GM18507 (cell line): ENCODE measurements at regions not wholly inside any gene's neighbourhood (a gene's known extent, or its start where the extent isn't known, plus 50 kb on each side); places are given as distances from the start of the nearest gene placed in this dataset.

Source experiments
- DNase-seq: peaks from one replicate; pipeline ENCODE4 v3.0.0; 2011; ENCODE audit warnings: low read depth; ENCODE audit not compliant: insufficient read length; ENCODE audit errors: extremely low spot score
- FAIRE-seq: peaks from 2 replicates; lab custom pipeline; 2011; peaks lifted over from hg19 to GRCh38; lab: Jason Lieb, UNC

- no peak for FAIRE-seq
- DNase-seq, result no peak
These were observed 229.6 kb upstream of the PLD5 start for GRCh38 chr1:242754125-242754524.

DNA sequence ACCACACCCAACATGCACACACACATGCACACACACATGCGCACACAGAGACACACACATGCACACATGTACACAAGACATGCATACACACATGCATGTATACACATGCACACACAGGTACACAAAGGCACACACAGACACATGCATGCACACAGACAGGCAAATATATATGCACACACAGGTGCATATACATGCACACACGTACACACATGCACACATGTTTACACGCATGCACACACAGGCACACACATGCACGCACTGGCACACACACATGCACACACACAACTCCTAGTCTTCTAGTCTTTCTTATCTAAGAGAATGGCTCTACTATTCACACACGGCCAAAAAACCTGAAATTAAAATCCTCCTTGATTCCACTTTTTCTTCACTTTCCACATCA, 222.7 kb upstream of the PLD5 start:
- no peak for FAIRE-seq

GRCh38 chr1:242745079-242745478, 220.6 kb upstream of the PLD5 start:
- no peak for FAIRE-seq
- DNase-seq, result no peak

More for the DNA sequence above, 222.7 kb upstream of the PLD5 start:
- no peak for DNase-seq

- no peak for DNase-seq
- no peak for FAIRE-seq
These were observed 219.7 kb upstream of the PLD5 start for GRCh38 chr1:242743983-242744780.

DNA sequence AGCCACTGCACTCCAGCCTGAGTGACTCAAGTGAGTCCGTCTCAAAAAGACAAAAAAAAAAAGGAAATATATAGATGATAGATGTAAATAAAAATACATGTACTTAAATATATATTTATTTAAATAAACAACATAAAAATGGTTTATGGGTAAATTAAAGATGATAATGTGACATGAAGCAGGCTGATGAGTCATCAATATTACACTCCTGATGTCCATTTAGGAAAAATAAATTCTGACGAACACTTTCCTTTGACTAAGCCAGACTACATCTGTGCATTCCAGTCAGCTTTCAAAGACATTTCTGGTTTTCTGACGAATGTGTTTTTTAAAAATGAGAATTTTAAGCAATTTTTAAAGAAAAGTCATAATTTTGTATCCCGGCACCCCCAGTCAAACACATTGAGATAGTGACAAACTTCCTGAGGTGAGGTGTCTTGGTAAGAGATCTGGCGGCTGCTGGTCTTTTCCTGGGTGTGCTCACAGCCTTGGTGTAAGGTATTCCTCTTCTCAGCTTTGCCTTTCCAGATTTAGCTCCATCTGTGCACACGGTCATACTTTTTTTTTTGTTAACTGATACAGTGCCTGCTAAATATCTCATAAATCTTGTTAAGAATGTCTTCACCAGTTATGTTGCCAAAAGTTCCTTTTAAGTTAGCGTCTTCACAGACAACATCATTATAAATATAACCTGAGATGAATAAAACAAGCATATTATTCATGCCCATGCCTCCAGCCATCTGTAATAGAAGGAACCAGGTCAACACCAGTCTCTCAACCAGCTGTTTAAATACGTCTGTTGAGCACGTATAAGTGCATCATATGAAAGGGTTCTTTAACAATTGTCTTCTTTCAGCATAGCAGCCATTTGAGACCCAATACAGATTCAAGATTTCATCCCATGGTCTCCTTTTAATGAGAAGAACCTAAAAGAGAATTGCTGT, 214.5 kb upstream of the PLD5 start:
- DNase-seq (no peak), FAIRE-seq (no peak)

GRCh38 chr1:242736611-242737010, 212.1 kb upstream of the PLD5 start:
- FAIRE-seq (no peak), DNase-seq (no peak)

DNA sequence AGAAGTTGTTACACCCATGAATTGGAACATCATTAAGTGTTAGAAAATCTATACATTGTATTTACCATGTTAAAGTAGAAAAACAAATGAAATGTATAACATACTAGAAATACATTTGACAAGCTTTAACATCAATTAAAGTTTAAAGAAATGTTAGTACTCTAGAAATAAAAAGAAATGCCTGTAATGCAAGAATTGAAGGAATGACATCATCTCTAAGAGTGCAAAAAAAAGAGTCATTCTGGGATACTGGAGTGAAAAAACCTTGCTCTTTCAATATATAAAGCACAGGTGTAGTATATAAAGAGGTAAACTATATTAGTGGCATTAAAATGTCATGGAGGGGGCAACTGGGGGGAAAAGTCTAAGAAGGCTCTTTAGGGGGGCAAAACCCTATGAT, 210.8 kb upstream of the PLD5 start:
- FAIRE-seq, result no peak
- no peak for DNase-seq

GRCh38 chr1:242731446-242731845, 206.9 kb upstream of the PLD5 start:
- no peak for FAIRE-seq
- no peak for DNase-seq

GRCh38 chr1:242728696-242729095, 204.2 kb upstream of the PLD5 start:
- DNase-seq (no peak), FAIRE-seq (no peak)

- FAIRE-seq, result no peak
These were observed 198.7 kb upstream of the PLD5 start for GRCh38 chr1:242723044-242723716.

GRCh38 chr1:242718967-242719366, 194.5 kb upstream of the PLD5 start:
- FAIRE-seq (no peak), DNase-seq (no peak)

More at GRCh38 chr1:242723044-242723716, 198.7 kb upstream of the PLD5 start:
- DNase-seq, result no peak

DNA sequence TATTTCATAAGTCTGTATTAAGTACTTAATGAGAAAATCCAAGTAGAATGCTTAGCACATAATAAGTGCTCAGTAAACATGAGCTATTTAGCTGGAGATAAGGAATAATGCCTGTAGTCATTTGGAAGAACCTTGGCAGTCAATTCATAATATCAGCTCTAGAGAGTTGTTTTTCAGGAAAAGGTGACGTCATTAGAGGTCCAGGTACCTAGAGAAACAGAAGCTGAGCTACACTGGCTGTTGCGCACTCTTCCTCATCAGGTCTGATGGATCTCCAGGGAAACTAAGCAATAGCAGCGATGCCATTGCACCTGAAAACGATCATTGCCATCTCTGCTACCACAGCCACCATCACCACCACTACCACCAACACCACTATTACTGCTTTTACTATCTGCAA, 187.8 kb upstream of the PLD5 start:
- no peak for DNase-seq
- FAIRE-seq, result no peak

GRCh38 chr1:242710847-242711246, 186.3 kb upstream of the PLD5 start:
- DNase-seq (no peak), FAIRE-seq (no peak)

- FAIRE-seq, result no peak
- DNase-seq, result no peak
These were observed 185.8 kb upstream of the PLD5 start for GRCh38 chr1:242710286-242710685.

DNA sequence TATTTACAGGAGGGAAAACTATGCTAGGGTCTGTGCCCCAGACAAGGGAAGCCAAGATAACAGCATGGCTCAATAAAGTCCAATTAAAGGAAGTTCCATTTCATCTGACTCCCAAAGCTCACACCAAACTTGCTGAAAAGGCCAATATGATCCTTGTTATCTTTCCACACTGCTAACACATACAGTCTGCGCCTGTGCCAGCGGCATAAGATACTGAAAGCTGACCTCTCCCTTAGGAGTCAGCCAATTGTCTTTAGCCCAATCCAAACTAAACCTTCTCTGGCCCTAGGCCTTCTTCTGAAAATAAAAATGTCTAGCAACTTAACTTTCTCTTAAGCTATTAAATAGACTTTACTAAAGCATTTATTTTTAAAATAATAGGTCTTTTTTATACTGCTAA, 179.0 kb upstream of the PLD5 start:
- FAIRE-seq (no peak), DNase-seq (no peak)

DNA sequence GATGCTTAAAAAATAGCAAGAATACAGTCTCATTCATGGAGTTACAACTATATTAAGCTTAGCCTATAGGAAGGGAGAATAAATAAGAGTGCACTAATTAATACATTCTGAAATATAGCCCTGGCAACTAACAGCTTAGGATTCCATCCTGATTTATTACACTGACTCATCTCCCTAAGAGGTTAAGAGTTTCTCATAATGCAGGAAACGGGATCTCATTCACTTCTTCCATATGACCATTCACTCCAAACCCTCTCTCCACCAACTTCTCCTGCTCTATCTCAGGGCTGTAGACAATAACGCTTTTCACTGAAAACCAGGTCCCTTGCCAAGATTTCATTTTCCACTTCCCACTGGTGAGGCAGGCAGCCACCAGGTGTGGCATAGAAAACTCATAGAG, 168.5 kb upstream of the PLD5 start:
- DNase-seq (no peak), FAIRE-seq (no peak)

GRCh38 chr1:242691610-242691945, 167.1 kb upstream of the PLD5 start:
- FAIRE-seq, result no peak
- no peak for DNase-seq

GRCh38 chr1:242690849-242691609, 166.5 kb upstream of the PLD5 start:
- FAIRE-seq (no peak), DNase-seq (no peak)

GRCh38 chr1:242689378-242689777, 164.9 kb upstream of the PLD5 start:
- FAIRE-seq (no peak), DNase-seq (no peak)
